HUES6 (cell line): ENCODE measurements at regions not wholly inside any gene's neighbourhood (a gene's known extent, or its start where the extent isn't known, plus 50 kb on each side); places are given as distances from the start of the nearest gene placed in this dataset.

ENCODE experiments used
- H3K27ac ChIP-seq: 2 replicates; pipeline ENCODE4 v1.7.0; 2013; ENCODE audit warnings: low read depth, mild to moderate bottlenecking, low read length, inconsistent platforms
- H3K27me3 ChIP-seq: 2 replicates; pipeline ENCODE4 v1.6.1; 2013; ENCODE audit warnings: low read length; ENCODE audit not compliant: control insufficient read depth, insufficient read depth
- H3K36me3 ChIP-seq: 2 replicates; pipeline ENCODE4 v1.6.1; 2013; ENCODE audit warnings: low read length; ENCODE audit not compliant: control insufficient read depth, insufficient read depth
- H3K4me1 ChIP-seq: 2 replicates; pipeline ENCODE4 v1.6.1; 2013; ENCODE audit warnings: low read length; ENCODE audit not compliant: control insufficient read depth, insufficient read depth
- H3K4me3 ChIP-seq: 2 replicates; pipeline ENCODE4 v1.5.1; 2013; ENCODE audit warnings: low read depth, low read length
- H3K9ac ChIP-seq: one replicate; pipeline ENCODE4 v1.6.1; 2013; ENCODE audit warnings: mild to moderate bottlenecking, low read length
- H3K9me3 ChIP-seq: 2 replicates; pipeline ENCODE4 v1.6.1; 2013; ENCODE audit warnings: low read depth, low read length; ENCODE audit not compliant: control insufficient read depth, insufficient read depth

DNA sequence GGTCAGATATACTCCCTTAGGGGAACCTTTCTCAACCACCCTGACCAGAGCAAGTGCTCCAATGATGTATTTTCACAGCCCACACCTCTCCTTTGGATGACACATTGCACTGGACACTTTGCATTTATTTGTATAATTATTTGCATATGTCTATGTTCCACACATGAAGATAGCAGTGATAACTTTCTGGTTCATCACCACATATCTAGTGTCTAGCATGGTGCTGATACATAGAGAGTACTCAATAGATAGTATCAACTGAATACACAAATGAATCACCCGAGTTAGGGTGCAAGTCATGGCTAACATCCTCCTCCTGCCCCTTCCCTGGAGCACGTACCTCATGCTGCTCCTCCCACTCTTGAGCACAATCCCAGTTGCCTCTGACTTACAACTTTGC, 617.6 kb downstream of the EBF1 start:
- no peaks in the 10 kb centered on the region for H3K4me1 ChIP-seq
- no peak overlapping the region for H3K4me3 ChIP-seq
- no peaks in the 10 kb centered on the region for H3K9me3 ChIP-seq
- H3K27me3 ChIP-seq, result no peaks in the 10 kb centered on the region
- H3K9ac ChIP-seq, result no peak overlapping the region
- no peak overlapping the region for H3K27ac ChIP-seq
- H3K36me3 ChIP-seq, result no peaks in the 10 kb centered on the region

DNA sequence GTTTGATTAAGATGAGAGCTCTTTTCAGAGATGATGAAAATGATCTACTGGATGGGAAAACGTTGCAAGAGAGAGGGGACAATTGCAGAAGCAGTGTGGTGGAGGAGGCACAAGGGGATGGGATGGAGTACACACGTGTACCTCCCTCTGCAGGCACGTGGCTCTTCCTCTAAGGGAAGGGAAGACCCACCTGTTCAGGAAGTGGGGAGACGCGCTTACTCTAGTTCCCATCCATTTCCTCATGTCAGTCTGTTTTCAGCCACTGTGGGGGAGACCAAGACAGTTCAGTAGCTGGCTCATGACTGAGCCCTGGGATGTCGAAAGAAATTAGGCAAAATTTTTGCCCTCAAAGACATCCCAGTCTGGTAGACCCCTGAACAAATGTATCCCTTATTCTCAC, 619.2 kb upstream of the CLINT1 start:
- Histone ChIP-seq H3K9ac (no peak overlapping the region), H3K27me3 (no peaks in the 10 kb centered on the region), H3K4me3 (no peak overlapping the region), H3K4me1 (no peaks in the 10 kb centered on the region; the same call in 1 of the 2 replicates), H3K36me3 (no peaks in the 10 kb centered on the region), H3K27ac (no peak overlapping the region), H3K9me3 (no peaks in the 10 kb centered on the region)

DNA sequence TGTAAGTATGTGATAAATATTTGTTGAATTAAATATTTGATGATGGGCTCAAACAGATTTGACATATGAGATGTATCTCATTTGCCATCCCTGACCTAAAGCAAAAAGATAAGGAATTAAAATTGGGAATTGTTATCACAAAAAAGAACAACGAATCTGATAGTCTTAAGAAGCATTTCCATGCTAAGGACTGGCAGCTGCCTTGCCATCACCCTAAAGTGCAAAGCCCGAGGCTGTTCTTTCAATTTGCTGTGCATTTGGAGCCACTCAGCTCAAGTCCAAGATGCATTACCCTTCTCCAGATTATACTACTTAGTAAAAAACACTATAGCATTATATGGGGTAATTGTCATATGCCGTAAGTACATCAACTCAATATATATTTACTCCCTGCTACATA, 618.3 kb upstream of the CLINT1 start:
- Histone ChIP-seq H3K27me3 (no peaks in the 10 kb centered on the region), H3K36me3 (no peaks in the 10 kb centered on the region), H3K4me1 (no peaks in the 10 kb centered on the region; the same call in 1 of the 2 replicates), H3K9me3 (no peaks in the 10 kb centered on the region), H3K27ac (no peak overlapping the region), H3K9ac (no peak overlapping the region), H3K4me3 (no peak overlapping the region)

DNA sequence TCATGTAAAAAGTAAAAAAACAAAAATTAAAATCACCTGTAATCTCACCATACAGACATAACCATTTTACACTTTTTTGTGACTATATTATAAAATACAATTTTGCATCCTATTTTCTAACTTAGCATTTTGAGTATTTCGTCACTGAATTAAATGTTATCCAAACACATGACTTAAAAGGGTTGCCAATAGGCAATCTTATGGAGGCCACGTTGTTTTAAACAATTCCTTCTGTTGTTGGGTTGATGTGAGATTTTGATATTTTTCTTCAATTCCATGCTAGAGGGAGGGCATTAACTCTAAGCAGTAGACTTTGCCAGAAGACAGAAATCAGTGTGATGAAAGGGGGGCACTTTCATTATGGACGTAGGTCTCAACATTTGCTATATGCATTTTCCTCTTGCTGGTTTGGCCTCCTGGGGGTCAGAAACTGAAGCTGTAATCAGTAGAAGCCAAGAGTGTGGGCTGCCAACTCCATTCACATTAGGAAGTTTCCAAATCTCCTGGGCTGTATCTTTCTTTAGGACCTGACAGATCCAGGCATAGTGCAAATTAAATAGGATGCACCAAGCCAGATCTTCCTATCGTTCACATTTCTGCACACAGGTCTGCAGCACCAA, 614.2 kb upstream of the CLINT1 start:
- no peaks in the 10 kb centered on the region for H3K36me3 ChIP-seq
- no peaks in the 10 kb centered on the region for H3K27me3 ChIP-seq
- peaks cover 11% of the 10 kb centered on the region; the same call in 1 of the 2 replicates for H3K4me1 ChIP-seq
- peaks cover 4% of the 10 kb centered on the region; the same call in 1 of the 2 replicates for H3K9me3 ChIP-seq
- no peak overlapping the region for H3K9ac ChIP-seq
- no peak overlapping the region for H3K4me3 ChIP-seq
- H3K27ac ChIP-seq, result no peak overlapping the region

DNA sequence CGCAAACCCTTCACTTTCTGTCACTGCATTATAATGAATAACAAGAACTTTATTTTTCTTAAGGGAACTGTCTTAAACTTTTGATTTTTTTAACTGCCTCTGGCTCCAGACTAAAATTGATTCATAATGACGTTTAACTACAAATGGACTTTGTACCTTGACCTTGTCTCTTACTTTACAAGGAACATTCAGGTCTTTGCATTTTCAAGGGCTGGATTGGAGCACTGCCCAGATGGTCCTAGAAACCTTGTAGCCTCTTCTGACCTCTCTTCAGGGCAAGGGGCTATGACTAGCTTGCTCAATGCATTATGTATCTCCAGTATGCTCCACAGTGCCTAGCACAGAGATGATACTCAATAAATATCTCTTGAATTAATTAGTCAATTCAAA, 612.6 kb upstream of the CLINT1 start:
- H3K4me3 ChIP-seq, result no peak overlapping the region
- H3K27ac ChIP-seq, result no peak overlapping the region
- no peaks in the 10 kb centered on the region for H3K27me3 ChIP-seq
- H3K36me3 ChIP-seq, result no peaks in the 10 kb centered on the region
- peaks cover 11% of the 10 kb centered on the region; the same call in 1 of the 2 replicates for H3K4me1 ChIP-seq
- H3K9ac ChIP-seq, result no peak overlapping the region
- peaks cover 4% of the 10 kb centered on the region; the same call in 1 of the 2 replicates for H3K9me3 ChIP-seq

DNA sequence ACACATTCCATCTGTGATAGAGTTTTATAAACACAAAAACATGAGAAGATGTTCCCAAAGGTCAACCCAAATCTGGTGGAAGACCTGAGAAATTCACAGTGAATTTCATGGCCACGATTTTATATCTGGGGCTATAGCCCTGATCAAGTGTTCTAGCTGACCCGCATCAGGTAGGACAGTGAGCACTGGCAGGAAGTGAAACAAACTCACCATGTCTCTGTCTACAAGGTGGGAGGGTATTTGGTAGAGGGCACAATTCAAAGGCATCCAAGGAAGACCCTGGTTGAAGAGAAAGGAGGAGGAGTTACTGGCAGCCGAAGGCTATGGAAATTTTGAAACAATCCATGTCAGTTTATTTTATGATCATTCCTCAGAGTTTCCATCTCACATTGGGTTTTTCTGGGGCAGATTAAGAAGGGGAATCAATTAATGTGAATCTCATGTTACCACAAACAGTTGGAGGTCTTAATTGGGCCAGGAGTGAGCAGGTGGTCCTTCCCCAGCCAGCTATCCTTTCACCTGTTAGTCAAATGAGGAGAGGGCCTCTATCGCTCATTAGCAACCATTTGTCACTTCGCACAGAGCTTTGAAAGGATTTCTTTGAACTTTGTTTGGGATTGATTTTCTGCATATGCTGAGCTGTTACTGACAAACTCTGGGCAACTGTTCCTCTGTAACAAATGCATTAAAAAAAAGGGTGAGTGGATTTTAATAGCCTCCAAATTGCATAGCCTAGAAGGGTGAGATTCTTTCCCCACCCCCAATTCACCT, 612.0 kb upstream of the CLINT1 start:
- H3K4me3 ChIP-seq, result no peak overlapping the region
- H3K27ac ChIP-seq, result no peak overlapping the region
- peaks cover 11% of the 10 kb centered on the region; the same call in 1 of the 2 replicates for H3K4me1 ChIP-seq
- H3K9ac ChIP-seq, result no peak overlapping the region
- peaks cover 4% of the 10 kb centered on the region; the same call in 1 of the 2 replicates for H3K9me3 ChIP-seq
- H3K27me3 ChIP-seq, result no peaks in the 10 kb centered on the region
- no peaks in the 10 kb centered on the region for H3K36me3 ChIP-seq

DNA sequence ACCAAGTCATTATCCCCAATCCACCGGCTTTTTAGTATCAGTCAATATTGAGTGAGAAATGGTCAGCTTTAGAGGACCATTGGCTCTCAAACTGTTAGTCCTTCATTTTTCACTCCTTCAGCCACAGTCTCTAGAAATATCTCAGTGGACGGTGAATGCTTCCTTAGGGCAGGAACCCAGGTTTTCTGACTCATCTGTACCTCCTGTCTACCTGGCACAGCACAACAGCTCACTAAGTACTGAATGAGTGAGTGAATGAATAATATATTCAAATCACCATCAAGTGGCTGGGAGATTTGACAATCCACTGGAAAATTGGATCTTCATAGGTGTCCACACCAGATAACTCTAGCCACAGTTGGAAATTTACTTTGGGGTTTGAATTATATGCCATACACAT, 609.5 kb upstream of the CLINT1 start:
- Histone ChIP-seq H3K4me3 (no peak overlapping the region), H3K9ac (no peak overlapping the region), H3K27me3 (no peaks in the 10 kb centered on the region), H3K36me3 (no peaks in the 10 kb centered on the region), H3K4me1 (0 out of 2 replicates have a peak, but pooled peaks cover 11% of the 10 kb centered on the region), H3K27ac (no peak overlapping the region), H3K9me3 (peaks cover 4% of the 10 kb centered on the region; the same call in 1 of the 2 replicates)

DNA sequence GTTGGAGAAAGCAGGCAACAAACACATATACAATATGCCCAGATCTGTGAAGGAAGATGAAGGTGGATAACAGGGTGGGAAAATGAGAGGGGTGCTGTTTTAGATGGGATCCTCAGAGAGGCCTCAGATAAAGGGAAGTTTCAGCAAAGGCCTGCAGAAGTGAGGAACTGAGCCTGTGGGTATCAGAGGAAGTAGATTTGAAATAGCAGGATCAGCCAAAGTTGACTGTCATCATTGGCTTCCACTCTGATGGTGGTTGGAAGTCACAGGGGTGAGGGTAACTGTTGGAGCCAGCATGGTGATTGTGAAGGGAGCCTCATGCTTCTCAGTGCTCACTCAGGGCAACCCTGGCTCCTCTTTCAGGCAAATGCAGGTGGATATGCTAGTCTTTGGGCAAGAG, 607.2 kb upstream of the CLINT1 start:
- H3K27me3 ChIP-seq, result no peaks in the 10 kb centered on the region
- no peaks in the 10 kb centered on the region for H3K36me3 ChIP-seq
- H3K9me3 ChIP-seq, result peaks cover 4% of the 10 kb centered on the region; the same call in 1 of the 2 replicates
- H3K4me1 ChIP-seq, result 0 out of 2 replicates have a peak, but pooled peaks cover 6% of the 10 kb centered on the region
- H3K9ac ChIP-seq, result no peak overlapping the region
- no peak overlapping the region for H3K27ac ChIP-seq
- no peak overlapping the region for H3K4me3 ChIP-seq

DNA sequence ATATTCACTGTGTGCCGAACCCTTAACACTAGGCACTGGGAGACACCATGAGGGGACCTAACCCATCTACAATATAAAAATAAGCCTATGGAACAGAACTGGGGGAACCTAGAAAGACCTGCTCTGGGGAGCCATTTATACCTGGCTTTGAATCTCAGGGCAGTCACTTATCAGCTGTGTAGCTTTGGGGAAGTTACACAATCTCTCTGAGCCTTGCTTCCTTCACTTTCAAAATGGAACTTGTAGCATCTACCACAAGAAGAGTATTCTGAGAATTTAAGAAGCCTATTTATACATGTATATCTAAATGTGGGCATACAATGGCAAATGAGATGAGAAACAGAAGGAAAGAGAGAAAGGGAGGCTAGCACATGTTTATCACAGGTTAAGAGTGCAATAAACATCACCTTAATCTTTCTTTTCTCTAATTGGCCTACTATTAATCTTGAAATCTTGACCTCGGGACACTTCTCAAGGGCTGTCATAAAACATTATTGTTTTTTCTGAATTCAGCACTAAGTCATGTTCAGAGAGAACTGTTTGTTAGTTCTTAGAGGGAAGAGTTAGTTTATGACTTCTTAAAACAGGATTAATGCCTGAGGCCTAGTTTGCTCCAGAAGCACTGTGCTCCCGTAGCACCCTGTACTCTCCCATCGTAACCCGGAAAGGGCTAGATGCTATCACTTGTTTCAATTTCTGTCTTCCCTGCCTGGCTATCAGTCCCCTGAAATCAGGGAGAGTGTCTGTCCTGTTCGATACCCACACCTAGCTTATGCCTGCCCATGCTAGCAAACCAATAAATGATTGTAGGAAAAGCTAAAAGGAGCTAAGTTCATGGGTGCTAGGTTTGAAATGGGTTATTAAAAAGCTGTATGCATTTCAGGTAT, 606.4 kb upstream of the CLINT1 start:
- Histone ChIP-seq H3K4me3 (no peak overlapping the region), H3K36me3 (no peaks in the 10 kb centered on the region), H3K9me3 (peaks cover 4% of the 10 kb centered on the region; the same call in 1 of the 2 replicates), H3K27ac (no peak overlapping the region), H3K4me1 (no peaks in the 10 kb centered on the region), H3K27me3 (no peaks in the 10 kb centered on the region), H3K9ac (no peak overlapping the region)

DNA sequence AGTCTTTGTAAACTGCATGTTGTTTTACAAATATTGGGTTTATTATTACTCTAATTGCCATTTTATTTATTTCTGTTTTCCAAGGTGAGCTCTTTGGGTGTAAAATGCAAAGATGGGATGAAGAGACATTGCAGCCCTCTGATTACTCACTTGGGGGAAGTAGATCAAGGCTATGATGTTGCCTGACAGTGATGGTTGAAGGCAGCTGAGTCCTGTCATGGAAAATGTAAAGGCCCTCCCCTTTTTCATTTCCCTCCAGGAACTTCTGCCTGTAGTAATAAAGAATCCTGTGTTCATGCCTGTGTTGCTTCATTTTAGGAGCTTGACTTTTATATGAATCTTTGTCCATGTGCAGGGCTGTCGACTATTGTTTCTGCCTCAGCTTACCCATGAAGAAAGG, 605.4 kb upstream of the CLINT1 start:
- no peak overlapping the region for H3K27ac ChIP-seq
- no peak overlapping the region for H3K4me3 ChIP-seq
- no peaks in the 10 kb centered on the region for H3K4me1 ChIP-seq
- H3K9me3 ChIP-seq, result peaks cover 4% of the 10 kb centered on the region; the same call in 1 of the 2 replicates
- H3K27me3 ChIP-seq, result no peaks in the 10 kb centered on the region
- H3K36me3 ChIP-seq, result no peaks in the 10 kb centered on the region
- no peak overlapping the region for H3K9ac ChIP-seq
